AG09319 (cell line): ENCODE measurements at regions not wholly inside any gene's neighbourhood (a gene's known extent, or its start where the extent isn't known, plus 50 kb on each side); places are given as distances from the start of the nearest gene placed in this dataset.

Source experiments
- DNase-seq: peaks from one replicate; pipeline ENCODE4 v3.0.0-alpha.2; 2010; ENCODE audit warnings: low read depth; ENCODE audit errors: extremely low read depth
- TF ChIP-seq, protein P1 (sequence below): IDR thresholded peaks from 2 replicates; pipeline ENCODE4 v1.5.1; 2011; ENCODE audit warnings: low read depth, mild to moderate bottlenecking, inconsistent platforms, low read length, moderate library complexity

DNA sequence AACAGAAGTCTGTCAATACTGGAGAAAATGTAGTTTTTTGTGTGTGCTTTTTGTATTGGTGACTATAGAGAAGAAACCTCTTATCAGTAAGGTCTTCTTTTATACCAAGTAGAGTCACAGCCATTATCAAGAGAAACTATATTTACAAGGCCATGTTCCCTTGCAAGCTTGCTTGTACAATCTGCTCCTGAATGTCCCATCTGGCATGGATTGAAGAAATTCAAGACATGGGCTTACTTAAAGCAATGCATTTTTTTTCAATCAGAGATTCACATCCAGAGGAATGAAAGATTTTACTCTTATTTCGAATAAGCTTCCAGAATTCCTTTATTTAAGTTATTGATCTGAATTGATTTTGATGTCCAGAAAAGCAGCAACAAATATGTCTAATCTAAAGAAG lies 537.3 kb upstream of the RPS6KA3 start:
- DNase-seq, result no peak
- TF ChIP-seq, protein P1, sequence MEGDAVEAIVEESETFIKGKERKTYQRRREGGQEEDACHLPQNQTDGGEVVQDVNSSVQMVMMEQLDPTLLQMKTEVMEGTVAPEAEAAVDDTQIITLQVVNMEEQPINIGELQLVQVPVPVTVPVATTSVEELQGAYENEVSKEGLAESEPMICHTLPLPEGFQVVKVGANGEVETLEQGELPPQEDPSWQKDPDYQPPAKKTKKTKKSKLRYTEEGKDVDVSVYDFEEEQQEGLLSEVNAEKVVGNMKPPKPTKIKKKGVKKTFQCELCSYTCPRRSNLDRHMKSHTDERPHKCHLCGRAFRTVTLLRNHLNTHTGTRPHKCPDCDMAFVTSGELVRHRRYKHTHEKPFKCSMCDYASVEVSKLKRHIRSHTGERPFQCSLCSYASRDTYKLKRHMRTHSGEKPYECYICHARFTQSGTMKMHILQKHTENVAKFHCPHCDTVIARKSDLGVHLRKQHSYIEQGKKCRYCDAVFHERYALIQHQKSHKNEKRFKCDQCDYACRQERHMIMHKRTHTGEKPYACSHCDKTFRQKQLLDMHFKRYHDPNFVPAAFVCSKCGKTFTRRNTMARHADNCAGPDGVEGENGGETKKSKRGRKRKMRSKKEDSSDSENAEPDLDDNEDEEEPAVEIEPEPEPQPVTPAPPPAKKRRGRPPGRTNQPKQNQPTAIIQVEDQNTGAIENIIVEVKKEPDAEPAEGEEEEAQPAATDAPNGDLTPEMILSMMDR, result no peak

DNA sequence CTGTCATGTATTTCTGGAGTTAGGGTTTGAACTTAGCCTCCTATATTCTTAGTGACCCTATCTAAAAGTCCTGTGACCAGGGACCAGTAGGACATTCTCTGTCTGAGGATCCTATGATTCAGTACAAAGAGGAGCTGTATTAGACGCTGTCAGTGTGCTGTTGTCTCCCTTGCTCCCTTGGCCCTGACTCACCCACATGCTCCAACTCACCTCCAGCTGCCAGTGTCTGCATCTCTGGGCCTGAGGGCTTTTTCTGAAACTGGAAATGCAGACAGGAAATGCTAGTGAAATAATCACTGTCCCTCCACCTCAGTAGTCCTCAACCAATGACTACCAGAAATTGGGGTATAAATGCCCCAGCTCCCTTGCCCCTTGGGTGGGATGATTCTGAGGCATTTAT lies 535.3 kb upstream of the RPS6KA3 start:
- DNase-seq, result no peak
- TF ChIP-seq, protein P1, result no peak

DNA sequence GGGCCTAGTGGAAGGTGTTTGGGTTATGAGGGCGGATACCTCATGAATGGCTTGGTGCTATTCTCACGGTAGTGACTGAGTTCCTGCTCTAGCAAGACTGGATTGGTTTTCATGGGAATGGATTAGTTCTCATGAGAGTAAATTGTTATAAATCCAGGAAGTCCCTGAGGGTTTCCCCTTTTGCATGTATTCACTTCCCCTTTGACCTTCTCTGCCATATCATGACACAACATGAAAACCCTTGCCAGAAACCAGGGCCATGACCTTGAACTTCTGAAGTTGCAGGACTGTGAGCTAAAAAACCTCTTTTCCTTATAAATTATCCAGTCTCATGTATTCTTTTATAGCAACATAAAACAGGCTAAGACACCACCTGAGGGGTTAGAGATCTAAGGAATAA lies 529.7 kb upstream of the RPS6KA3 start:
- DNase-seq, result no peak
- TF ChIP-seq, protein P1, result no peak

DNA sequence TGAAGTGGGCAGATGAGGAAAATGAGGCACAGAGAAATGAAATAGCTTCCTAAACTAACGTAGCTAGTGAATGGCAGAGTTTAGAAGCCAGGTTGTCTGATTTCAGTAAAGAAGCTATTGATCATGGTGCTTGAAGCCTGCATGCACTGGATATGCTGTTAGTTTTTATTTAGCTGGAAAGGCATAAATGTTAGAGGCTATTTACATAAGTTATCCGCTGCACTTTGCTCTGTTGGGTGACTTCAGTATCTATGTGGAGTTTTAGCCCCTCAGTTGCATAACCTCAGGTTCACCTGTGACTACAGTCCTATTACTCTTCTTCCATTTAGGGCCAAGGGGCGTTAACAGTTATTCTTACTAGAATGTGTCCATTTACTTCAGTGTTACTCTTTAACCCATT lies 522.4 kb upstream of the RPS6KA3 start:
- TF ChIP-seq, protein P1, result no peak
- no peak for DNase-seq

DNA sequence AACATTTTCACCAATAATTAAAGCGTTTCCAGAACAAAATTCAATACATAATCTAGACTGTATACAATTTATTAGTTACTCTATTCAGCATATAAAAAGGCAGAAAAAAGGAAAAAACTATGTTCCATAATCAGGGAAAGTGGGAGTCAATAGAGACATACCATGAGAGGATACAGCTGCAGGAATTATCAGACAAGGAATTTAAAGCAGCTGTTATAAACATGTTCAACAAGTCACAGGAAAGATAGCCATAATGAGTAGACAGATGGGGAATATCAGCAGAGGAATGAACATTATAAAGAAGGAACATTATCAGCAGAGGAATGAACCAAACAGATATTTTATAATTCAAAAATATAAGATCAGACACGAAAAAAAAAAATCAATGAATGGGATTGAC lies 500.6 kb upstream of the RPS6KA3 start:
- DNase-seq, result no peak
- TF ChIP-seq, protein P1, result no peak

DNA sequence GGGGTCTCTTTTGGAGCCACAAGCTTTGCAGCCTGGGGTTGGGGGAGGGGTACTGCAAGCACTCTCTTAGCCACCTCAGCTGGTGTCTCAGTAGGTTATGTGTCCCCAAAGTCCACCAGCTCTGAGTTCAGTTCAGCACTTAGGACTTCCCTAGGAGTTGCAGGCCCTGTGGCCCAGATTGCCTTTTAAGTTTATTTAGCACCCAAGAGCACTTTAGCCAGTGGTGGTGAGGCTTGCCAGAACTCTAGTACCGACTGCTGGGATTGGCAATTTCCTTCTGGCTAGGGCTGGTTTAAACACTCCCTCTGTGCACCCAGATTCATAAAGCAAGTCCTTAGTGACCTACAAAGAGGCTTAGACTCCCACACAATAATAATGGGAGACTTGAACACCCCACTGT lies 489.9 kb upstream of the RPS6KA3 start:
- no peak for DNase-seq
- TF ChIP-seq, protein P1, result no peak

DNA sequence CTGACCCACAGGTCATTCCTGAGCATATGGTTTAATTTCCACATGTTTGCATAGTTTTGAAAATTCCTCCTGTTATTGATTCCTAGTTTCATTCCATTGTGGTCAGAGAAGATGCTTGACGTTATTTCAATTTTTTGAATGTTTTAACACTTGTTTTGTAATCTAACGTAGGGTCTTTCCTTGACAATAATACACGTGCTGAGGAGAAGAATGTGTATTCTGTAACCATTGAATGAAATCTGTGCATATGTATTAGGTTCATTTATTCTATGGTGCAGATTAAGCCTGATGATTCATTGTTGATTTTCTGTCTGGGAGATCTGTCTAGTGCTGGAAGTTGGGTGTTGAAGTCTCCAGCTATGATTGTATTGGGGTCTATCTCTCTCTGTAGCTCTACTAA lies 486.4 kb upstream of the RPS6KA3 start:
- DNase-seq, result no peak
- TF ChIP-seq, protein P1, result no peak
